ENCODE measurements at regions not wholly inside any gene's neighbourhood (a gene's known extent, or its start where the extent isn't known, plus 50 kb on each side); places are given as distances from the start of the nearest gene placed in this dataset.

DNA sequence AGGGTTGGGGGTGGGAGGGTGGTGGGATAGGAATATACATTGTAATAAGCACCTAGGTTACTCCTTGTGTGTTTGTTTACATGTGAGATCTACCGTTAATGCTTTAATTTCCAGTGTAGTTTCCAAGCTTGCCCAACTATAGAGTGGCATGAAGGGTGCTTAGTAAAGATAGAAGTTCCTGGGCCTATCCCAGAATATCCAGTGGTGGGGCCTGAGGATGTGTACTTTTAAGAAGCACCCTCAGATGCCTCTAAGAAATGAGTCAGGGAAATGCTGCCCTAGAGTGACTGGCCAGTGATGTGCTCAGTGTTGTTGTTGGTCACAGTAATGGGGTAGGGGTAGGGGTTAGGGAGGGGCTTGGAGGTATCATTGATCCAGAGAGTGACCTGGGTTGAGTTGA, 141.3 kb downstream of the TSEN15 start:
- 100% methylated on average over 1 of the region's 1 CpG; no CpG with 5 or more reads in 1 of the 2 experiments for WGBS, 2 experiments (ENCODE audit: extremely low coverage in 1 of 2, insufficient coverage in 1 of 2, insufficient read length in 1 of 2, insufficient replicate concordance in 2 of 2, low coverage in 1 of 2, low lambda C conversion rate in 2 of 2, missing lambda C conversion rate in 1 of 2)

More for the DNA sequence above, 141.3 kb downstream of the TSEN15 start:
- Histone ChIP-seq H3K4ac (replicated peaks; ENCODE audit: insufficient read length, low read depth, low read length) (no peak overlapping the region), H2BK20ac (ENCODE audit: low read length) (no peak overlapping the region), H3K4me1 (replicated peaks in 1 of 4; ENCODE audit: control insufficient read depth in 3 of 4, insufficient read depth in 4 of 4, low read length in 3 of 4) (no peaks in the 10 kb centered on the region), H3K79me1 (ENCODE audit: low read depth, low read length) (no peaks in the 10 kb centered on the region), H3K23ac (ENCODE audit: insufficient read length) (no peak overlapping the region), H2AK5ac (ENCODE audit: low read depth, low read length) (no peak overlapping the region), H3K4me3 (ENCODE audit: extremely low read depth in 1 of 4, insufficient read depth in 2 of 4, low read depth in 3 of 4, low read length in 4 of 4) (no peak overlapping the region), H3K4me2 (ENCODE audit: insufficient read depth in 1 of 2, low read depth in 2 of 2, low read length in 2 of 2) (no peak overlapping the region), H4K5ac (ENCODE audit: insufficient read length, low read depth, low read length) (no peak overlapping the region), H3K56ac (replicated peaks; ENCODE audit: insufficient read length, low read depth, low read length) (no peak overlapping the region), H2BK12ac (ENCODE audit: low read depth, low read length) (no peak overlapping the region), H3K27me3 (replicated peaks in 1 of 4; ENCODE audit: control insufficient read depth in 3 of 4, extremely low read depth in 1 of 4, insufficient read depth in 3 of 4, low read length in 3 of 4) (no peaks in the 10 kb centered on the region), H2BK120ac (replicated peaks; ENCODE audit: low read depth, low read length) (no peak overlapping the region), H4K20me1 (replicated peaks in 1 of 2; ENCODE audit: control insufficient read depth in 1 of 2, insufficient read depth in 2 of 2, low read length in 2 of 2) (no peaks in the 10 kb centered on the region), H3K79me2 (ENCODE audit: control insufficient read depth in 1 of 2, insufficient read depth in 2 of 2, low read length in 2 of 2) (no peaks in the 10 kb centered on the region), H3K14ac (ENCODE audit: insufficient read length) (no peak overlapping the region), H3K36me3 (ENCODE audit: control insufficient read depth in 2 of 4, insufficient read depth in 4 of 4, low read length in 3 of 4) (no peaks in the 10 kb centered on the region), H4K91ac (replicated peaks; ENCODE audit: insufficient read length, low read length) (no peak overlapping the region), H3K27ac (ENCODE audit: low read depth, low read length) (no peak overlapping the region), H3K23me2 (ENCODE audit: low read depth, low read length) (no peaks in the 10 kb centered on the region; the same call in 1 of the 2 replicates), H4K8ac (ENCODE audit: extremely low read depth, insufficient read depth, low read length) (no peak overlapping the region), H2BK15ac (ENCODE audit: low read length) (no peak overlapping the region), H2BK5ac (ENCODE audit: low read depth, low read length) (no peak overlapping the region), H2AFZ (ENCODE audit: low read length) (no peak overlapping the region), H3K9me3 (ENCODE audit: insufficient read depth in 2 of 2, low read depth in 1 of 2, low read length in 1 of 2) (no peaks in the 10 kb centered on the region), H3K18ac (ENCODE audit: extremely low read depth, low read length) (no peak overlapping the region), H3K9ac (replicated peaks in 1 of 4; ENCODE audit: extremely low read depth in 1 of 4, low read depth in 3 of 4, low read length in 3 of 4) (no peak overlapping the region)
- CTCF ChIA-PET (ENCODE audit: partially characterized antibody) = interaction anchor here (1.4 to 1.6 kb wide), 2 partner anchors 7 to 30 kb away, joined by 3 to 6 read pairs; no protein-coding TSS in a partner anchor
- DNase-seq (ENCODE audit: low read depth in 1 of 2, low spot score in 2 of 2) (no peak), FAIRE-seq (no peak)
- TF ChIP-seq SIRT6 (IDR thresholded peaks at IDR 0.05; ENCODE audit: low read length) (no peak), GTF2F1 (IDR thresholded peaks at IDR 0.05; ENCODE audit: borderline replicate concordance, low read depth, low read length) (no peak), HDAC2 (IDR thresholded peaks at IDR 0.05; ENCODE audit: borderline replicate concordance in 1 of 2, low read depth in 2 of 2, low read length in 2 of 2) (no peak), TAF7 (optimal IDR thresholded peaks at IDR 0.05; ENCODE audit: borderline replicate concordance, low read depth, low read length) (no peak), SP1 (IDR thresholded peaks at IDR 0.05; ENCODE audit: low read depth, low read length) (no peak), KDM4A (IDR thresholded peaks at IDR 0.05; ENCODE audit: low read depth, low read length, severe bottlenecking) (no peak), FOSL1 (IDR thresholded peaks at IDR 0.05; ENCODE audit: insufficient read depth, low read depth, low read length) (no peak), NRF1 (IDR thresholded peaks at IDR 0.05; ENCODE audit: low read depth, low read length) (no peak)
- POLR2A ChIA-PET (ENCODE audit: partially characterized antibody) = no interaction called here
